ENCODE measurements at regions not wholly inside any gene's neighbourhood (a gene's known extent, or its start where the extent isn't known, plus 50 kb on each side); places are given as distances from the start of the nearest gene placed in this dataset.

GRCh38 chr2:88832992-88833389, 141.5 kb downstream of the RPIA start:
- no peak for TF ChIP-seq EZH2 (IDR thresholded peaks at IDR 0.05; ENCODE audit: borderline replicate concordance, low read depth, low read length, poor library complexity, severe bottlenecking)
- TF ChIP-seq CTCF (conservative IDR thresholded peaks at IDR 0.05; ENCODE audit: low read depth, low read length): no peak
- intact Hi-C loops (cut with micrococcal nuclease; ENCODE audit: unreplicated experiment): no loop called here
- no peak for DNase-seq (ENCODE audit: low spot score)
- Histone ChIP-seq H3K36me3 (ENCODE audit: insufficient read depth, low read length, poor library complexity, severe bottlenecking) (no peaks in the 10 kb centered on the region), H3K27me3 (replicated peaks; ENCODE audit: insufficient read depth, low read depth, low read length, poor library complexity) (peaks cover 57% of the 10 kb centered on the region), H3K9me3 (ENCODE audit: low read depth, low read length, poor library complexity, severe bottlenecking) (no peaks in the 10 kb centered on the region), H3K4me1 (ENCODE audit: insufficient read depth, low read length, poor library complexity, severe bottlenecking) (no peaks in the 10 kb centered on the region), H3K4me3 (ENCODE audit: low read depth, low read length, poor library complexity, severe bottlenecking) (no peak overlapping the region), H3K27ac (ENCODE audit: low read depth, low read length, poor library complexity, severe bottlenecking) (no peak overlapping the region)
- POLR2A ChIA-PET (ENCODE audit: low non-redundant PET): no interaction called here
- no TSS peak for BruUV-seq (replicated peaks)
- CTCF ChIA-PET: no interaction called here

GRCh38 chr2:88834376-88834775, 142.9 kb downstream of the RPIA start:
- DNase-seq (ENCODE audit: low spot score): no peak
- Histone ChIP-seq H3K36me3 (ENCODE audit: insufficient read depth, low read length, poor library complexity, severe bottlenecking) (no peaks in the 10 kb centered on the region), H3K9me3 (ENCODE audit: low read depth, low read length, poor library complexity, severe bottlenecking) (no peaks in the 10 kb centered on the region), H3K4me3 (ENCODE audit: low read depth, low read length, poor library complexity, severe bottlenecking) (no peak overlapping the region), H3K27me3 (replicated peaks; ENCODE audit: insufficient read depth, low read depth, low read length, poor library complexity) (peaks cover 55% of the 10 kb centered on the region), H3K27ac (ENCODE audit: low read depth, low read length, poor library complexity, severe bottlenecking) (no peak overlapping the region), H3K4me1 (ENCODE audit: insufficient read depth, low read length, poor library complexity, severe bottlenecking) (no peaks in the 10 kb centered on the region)
- ChIA-PET POLR2A (ENCODE audit: low non-redundant PET) (no interaction called here), CTCF (no interaction called here)
- TF ChIP-seq CTCF (conservative IDR thresholded peaks at IDR 0.05; ENCODE audit: low read depth, low read length) (no peak), EZH2 (IDR thresholded peaks at IDR 0.05; ENCODE audit: borderline replicate concordance, low read depth, low read length, poor library complexity, severe bottlenecking) (no peak)
- intact Hi-C loops (cut with micrococcal nuclease; ENCODE audit: unreplicated experiment): no loop called here
- BruUV-seq (replicated peaks): no TSS peak

GRCh38 chr2:88834866-88835265, 143.4 kb downstream of the RPIA start:
- no peak for TF ChIP-seq CTCF (conservative IDR thresholded peaks at IDR 0.05; ENCODE audit: low read depth, low read length)
- no peak for TF ChIP-seq EZH2 (IDR thresholded peaks at IDR 0.05; ENCODE audit: borderline replicate concordance, low read depth, low read length, poor library complexity, severe bottlenecking)

More at GRCh38 chr2:88834866-88835265, 143.4 kb downstream of the RPIA start:
- H3K9me3 ChIP-seq (ENCODE audit: low read depth, low read length, poor library complexity, severe bottlenecking): no peaks in the 10 kb centered on the region
- BruUV-seq (replicated peaks): no TSS peak
- POLR2A ChIA-PET (ENCODE audit: low non-redundant PET): no interaction called here
- H3K4me3 ChIP-seq (ENCODE audit: low read depth, low read length, poor library complexity, severe bottlenecking): no peak overlapping the region
- peaks cover 53% of the 10 kb centered on the region for H3K27me3 ChIP-seq (replicated peaks; ENCODE audit: insufficient read depth, low read depth, low read length, poor library complexity)
- H3K36me3 ChIP-seq (ENCODE audit: insufficient read depth, low read length, poor library complexity, severe bottlenecking): no peaks in the 10 kb centered on the region
- CTCF ChIA-PET: no interaction called here
- no peaks in the 10 kb centered on the region for H3K4me1 ChIP-seq (ENCODE audit: insufficient read depth, low read length, poor library complexity, severe bottlenecking)
- H3K27ac ChIP-seq (ENCODE audit: low read depth, low read length, poor library complexity, severe bottlenecking): no peak overlapping the region
- intact Hi-C loops (cut with micrococcal nuclease; ENCODE audit: unreplicated experiment): no loop called here
- no peak for DNase-seq (ENCODE audit: low spot score)

Data from A673 (cell line).